Mammary epithelial cell (primary cell): ENCODE measurements at regions not wholly inside any gene's neighbourhood (a gene's known extent, or its start where the extent isn't known, plus 50 kb on each side); places are given as distances from the start of the nearest gene placed in this dataset.
"Not testable (repeated sequence)": the region's sequence is repeated elsewhere in the genome, so short reads cannot be mapped to it uniquely, and the experiment has no call there.

ENCODE experiments used
- CTCF ChIP-seq, 2 donors: IDR thresholded peaks in 1 of 2; conservative IDR thresholded peaks in 1 of 2; 2 replicates each; pipeline ENCODE4 v1.5.1; 2011 to 2012; ENCODE audit warnings: inconsistent platforms in 2 of 2, low read length in 2 of 2, mild to moderate bottlenecking in 2 of 2, control low read depth in 1 of 2, low read depth in 1 of 2; ENCODE audit not compliant: insufficient read depth in 1 of 2; ENCODE audit errors: extremely low read depth in 1 of 2
- EZH2 ChIP-seq: IDR thresholded peaks from 2 replicates; pipeline ENCODE4 v1.6.1; 2012; ENCODE audit warnings: low read length, inconsistent platforms, borderline replicate concordance

GRCh38 chr21:10432456-10432855, 88.9 kb upstream of the TPTE start:
- not testable (repeated sequence) for TF ChIP-seq CTCF (conservative IDR thresholded peaks at IDR 0.05 in 1 of 2, IDR thresholded peaks at IDR 0.05 in 1 of 2; ENCODE audit: extremely low read depth in 1 of 2, insufficient read depth in 1 of 2, low read depth in 1 of 2, low read length in 2 of 2); EZH2
